Ovary (tissue), 3 donors: ENCODE measurements at regions not wholly inside any gene's neighbourhood (a gene's known extent, or its start where the extent isn't known, plus 50 kb on each side); places are given as distances from the start of the nearest gene placed in this dataset.

Source experiments
- EP300 ChIP-seq: sonication (generic); formaldehyde crosslinking; IDR thresholded peaks from one replicate; pipeline ENCODE4 v1.6.1; 2017; ENCODE audit warnings: antibody characterized with exemption
- POLR2A ChIP-seq: fragments of 450-650 bp; IDR thresholded peaks from one replicate; pipeline ENCODE4 v1.6.1; 2017; ENCODE audit warnings: antibody characterized with exemption, mild to moderate bottlenecking, moderate library complexity
- TF ChIP-seq, protein P1 (sequence below), 3 donors: fragments of 450-650 bp in 2 of 3; fragments of 200-600 bp in 1 of 3; IDR thresholded peaks; one replicate each; pipeline versions ENCODE4 v1.5.1 to v1.8.0; 2016 to 2022; ENCODE audit warnings: antibody characterized with exemption in 3 of 3, mild to moderate bottlenecking in 1 of 3
- donor health status: DM: no; HTN: no; CAD: no.

DNA sequence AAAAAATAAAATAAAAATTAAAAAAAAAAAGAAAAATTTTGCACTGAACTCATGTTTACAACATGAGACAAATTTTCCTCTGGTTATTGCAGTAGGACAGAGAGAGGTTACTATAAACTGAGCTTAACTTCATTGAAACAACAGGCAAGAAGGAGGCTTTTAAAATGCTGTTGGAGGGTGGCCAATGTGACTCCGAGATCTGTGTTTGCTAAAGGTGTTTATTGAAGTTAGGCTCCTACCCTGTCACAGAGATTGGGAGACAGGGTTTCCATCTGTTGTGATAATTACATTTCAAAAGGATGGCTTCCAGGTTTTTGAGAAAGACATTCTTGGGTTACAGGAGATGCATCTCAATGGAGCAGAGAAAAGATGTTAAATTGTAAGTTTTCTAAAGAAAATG lies 370.5 kb upstream of the HS3ST1 start:
- TF ChIP-seq, protein P1, sequence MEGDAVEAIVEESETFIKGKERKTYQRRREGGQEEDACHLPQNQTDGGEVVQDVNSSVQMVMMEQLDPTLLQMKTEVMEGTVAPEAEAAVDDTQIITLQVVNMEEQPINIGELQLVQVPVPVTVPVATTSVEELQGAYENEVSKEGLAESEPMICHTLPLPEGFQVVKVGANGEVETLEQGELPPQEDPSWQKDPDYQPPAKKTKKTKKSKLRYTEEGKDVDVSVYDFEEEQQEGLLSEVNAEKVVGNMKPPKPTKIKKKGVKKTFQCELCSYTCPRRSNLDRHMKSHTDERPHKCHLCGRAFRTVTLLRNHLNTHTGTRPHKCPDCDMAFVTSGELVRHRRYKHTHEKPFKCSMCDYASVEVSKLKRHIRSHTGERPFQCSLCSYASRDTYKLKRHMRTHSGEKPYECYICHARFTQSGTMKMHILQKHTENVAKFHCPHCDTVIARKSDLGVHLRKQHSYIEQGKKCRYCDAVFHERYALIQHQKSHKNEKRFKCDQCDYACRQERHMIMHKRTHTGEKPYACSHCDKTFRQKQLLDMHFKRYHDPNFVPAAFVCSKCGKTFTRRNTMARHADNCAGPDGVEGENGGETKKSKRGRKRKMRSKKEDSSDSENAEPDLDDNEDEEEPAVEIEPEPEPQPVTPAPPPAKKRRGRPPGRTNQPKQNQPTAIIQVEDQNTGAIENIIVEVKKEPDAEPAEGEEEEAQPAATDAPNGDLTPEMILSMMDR (IDR thresholded peaks at IDR 0.05) = no peak
- TF ChIP-seq POLR2A (no peak), EP300 (no peak)
